ENCODE measurements at regions not wholly inside any gene's neighbourhood (a gene's known extent, or its start where the extent isn't known, plus 50 kb on each side); places are given as distances from the start of the nearest gene placed in this dataset.

DNA sequence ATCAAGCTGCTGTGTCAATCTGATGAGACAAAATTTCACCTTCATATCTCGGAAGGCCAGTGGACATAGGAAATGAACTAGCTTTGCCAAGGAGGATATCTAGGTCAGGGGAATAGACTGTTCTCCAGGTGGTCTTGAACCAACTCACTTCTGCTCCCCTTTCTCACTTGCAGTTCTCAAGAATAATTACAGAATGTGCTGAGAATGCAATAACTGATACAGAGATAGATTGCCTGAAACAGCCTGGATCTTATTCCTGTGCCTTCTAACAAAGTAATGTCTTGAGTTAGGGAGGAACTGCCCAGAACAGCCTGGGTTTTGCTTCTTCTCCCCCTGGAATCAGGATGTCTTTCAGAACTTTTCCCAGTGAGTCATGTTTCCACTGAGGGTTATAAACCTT is 636.7 kb downstream of the KCNT2 start:
- no peak overlapping the region for H3K27ac ChIP-seq
- no peak for TF ChIP-seq ZFX (IDR thresholded peaks at IDR 0.05; ENCODE audit: borderline replicate concordance)

GRCh38 chr1:195970209-195970608 is 638.0 kb downstream of the KCNT2 start:
- no peak overlapping the region for H3K27ac ChIP-seq
- TF ChIP-seq, protein P1, sequence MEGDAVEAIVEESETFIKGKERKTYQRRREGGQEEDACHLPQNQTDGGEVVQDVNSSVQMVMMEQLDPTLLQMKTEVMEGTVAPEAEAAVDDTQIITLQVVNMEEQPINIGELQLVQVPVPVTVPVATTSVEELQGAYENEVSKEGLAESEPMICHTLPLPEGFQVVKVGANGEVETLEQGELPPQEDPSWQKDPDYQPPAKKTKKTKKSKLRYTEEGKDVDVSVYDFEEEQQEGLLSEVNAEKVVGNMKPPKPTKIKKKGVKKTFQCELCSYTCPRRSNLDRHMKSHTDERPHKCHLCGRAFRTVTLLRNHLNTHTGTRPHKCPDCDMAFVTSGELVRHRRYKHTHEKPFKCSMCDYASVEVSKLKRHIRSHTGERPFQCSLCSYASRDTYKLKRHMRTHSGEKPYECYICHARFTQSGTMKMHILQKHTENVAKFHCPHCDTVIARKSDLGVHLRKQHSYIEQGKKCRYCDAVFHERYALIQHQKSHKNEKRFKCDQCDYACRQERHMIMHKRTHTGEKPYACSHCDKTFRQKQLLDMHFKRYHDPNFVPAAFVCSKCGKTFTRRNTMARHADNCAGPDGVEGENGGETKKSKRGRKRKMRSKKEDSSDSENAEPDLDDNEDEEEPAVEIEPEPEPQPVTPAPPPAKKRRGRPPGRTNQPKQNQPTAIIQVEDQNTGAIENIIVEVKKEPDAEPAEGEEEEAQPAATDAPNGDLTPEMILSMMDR (IDR thresholded peaks at IDR 0.05) = no peak
- no peak for TF ChIP-seq ZFX (IDR thresholded peaks at IDR 0.05; ENCODE audit: borderline replicate concordance)

DNA sequence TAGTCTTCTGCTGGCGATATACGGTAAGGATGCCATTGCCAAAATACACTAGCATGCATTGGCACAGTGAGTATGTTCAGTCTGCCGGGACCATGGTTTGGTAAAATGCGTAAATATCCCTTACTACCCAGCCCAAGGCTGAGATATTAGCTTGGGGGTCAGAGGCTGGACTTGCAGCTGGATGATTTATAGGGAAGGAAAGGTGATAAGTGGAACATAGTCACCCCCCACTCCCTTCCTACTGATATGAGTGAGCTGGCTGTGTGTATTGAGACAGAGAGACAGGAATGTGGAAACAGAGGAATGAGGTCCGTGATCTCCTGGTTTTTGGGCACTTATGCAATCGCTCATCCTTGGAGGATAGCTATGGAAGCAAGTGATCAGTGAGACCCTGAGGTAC is 642.8 kb downstream of the KCNT2 start:
- no peak overlapping the region for H3K27ac ChIP-seq
- TF ChIP-seq, protein P1 (IDR thresholded peaks at IDR 0.05) = no peak
- no peak for TF ChIP-seq ZFX (IDR thresholded peaks at IDR 0.05; ENCODE audit: borderline replicate concordance)

DNA sequence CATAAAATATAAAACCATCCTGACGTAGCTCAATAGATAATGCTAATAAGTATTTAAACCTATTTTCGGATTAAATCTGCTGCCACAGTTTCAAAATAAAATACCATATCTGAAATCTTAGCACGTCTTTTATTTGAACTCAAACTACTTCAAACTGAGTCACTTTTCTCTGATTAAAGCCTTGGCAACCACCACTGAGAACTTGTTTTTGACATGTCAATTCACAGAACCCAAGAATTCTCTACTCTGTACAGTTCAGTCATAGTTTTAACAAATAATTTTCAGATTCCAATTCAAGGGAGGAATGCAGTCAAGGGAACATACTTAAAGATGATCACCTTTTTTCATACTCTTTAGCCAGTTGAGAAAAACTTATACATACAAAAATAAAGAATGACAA is 643.2 kb downstream of the KCNT2 start:
- no peak overlapping the region for H3K27ac ChIP-seq
- no peak for TF ChIP-seq ZFX (IDR thresholded peaks at IDR 0.05; ENCODE audit: borderline replicate concordance)
- TF ChIP-seq, protein P1 (IDR thresholded peaks at IDR 0.05) = no peak

DNA sequence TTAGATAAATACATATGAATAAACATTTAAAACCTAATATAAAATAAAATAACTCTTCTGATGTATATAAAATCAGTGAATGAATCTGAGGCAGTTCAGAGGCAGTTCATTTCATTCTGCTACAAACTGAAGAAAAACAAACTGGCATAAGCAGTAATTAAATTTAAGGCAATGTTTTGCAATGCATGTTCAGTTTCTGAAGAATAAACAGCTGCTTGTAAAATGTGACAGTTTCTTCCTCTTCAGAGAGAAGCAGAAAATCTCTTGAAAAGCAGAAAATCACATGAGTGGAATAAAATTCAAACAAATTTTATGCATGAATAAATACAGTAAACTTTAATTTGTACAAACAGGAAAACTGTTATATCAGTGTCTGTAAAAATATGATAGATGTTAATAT is 643.7 kb downstream of the KCNT2 start:
- H3K27ac ChIP-seq = no peak overlapping the region
- no peak for TF ChIP-seq ZFX (IDR thresholded peaks at IDR 0.05; ENCODE audit: borderline replicate concordance)
- TF ChIP-seq, protein P1 (IDR thresholded peaks at IDR 0.05) = no peak

DNA sequence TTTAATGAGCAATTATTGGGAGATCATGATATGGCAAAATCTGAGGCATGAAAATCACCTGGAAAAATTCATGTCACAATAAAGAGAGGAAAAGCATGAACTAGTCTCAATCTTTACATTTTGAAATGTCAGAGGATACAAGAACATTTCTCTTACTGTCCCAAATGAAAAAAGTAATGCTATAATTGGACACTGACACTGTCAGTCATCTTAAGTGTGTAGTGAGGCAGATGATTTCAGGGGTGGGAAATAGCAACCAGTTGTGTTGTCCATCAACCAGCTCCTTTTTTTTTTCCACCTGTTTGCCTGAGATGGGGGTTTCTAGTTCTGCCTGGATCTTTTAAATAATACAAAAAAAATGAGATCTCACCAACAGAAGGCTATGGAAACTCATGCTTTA is 646.2 kb downstream of the KCNT2 start:
- H3K27ac ChIP-seq = no peak overlapping the region
- TF ChIP-seq, protein P1 (IDR thresholded peaks at IDR 0.05) = no peak
- TF ChIP-seq ZFX (IDR thresholded peaks at IDR 0.05; ENCODE audit: borderline replicate concordance) = no peak

GRCh38 chr1:195960580-195960979 is 647.7 kb downstream of the KCNT2 start:
- no peak for TF ChIP-seq ZFX (IDR thresholded peaks at IDR 0.05; ENCODE audit: borderline replicate concordance)
- TF ChIP-seq, protein P1 (IDR thresholded peaks at IDR 0.05) = no peak
- H3K27ac ChIP-seq = no peak overlapping the region

DNA sequence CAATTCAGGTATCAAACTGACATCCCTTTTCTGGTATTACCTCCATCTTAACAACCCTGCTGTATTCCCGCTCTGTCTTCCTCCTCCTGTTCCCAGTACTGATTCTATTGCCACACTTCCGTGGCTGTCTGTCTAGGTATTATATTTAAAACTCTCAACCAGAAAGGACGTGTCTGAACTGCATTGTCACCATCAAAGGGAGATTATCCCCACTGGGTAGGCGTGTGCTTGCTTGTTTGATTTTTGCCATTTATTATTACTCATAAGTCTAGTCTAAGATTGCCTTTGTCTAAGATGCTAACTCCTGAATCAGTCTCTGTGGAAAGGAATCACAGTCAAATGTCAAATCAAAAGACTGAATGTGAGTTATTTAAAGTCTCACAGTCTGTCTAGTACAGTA is 650.1 kb downstream of the KCNT2 start:
- no peak for TF ChIP-seq ZFX (IDR thresholded peaks at IDR 0.05; ENCODE audit: borderline replicate concordance)

More for the DNA sequence above, 650.1 kb downstream of the KCNT2 start:
- H3K27ac ChIP-seq = no peak overlapping the region

Data from 22Rv1 (cell line).